Rectal smooth muscle tissue (tissue), 1 donor: ENCODE measurements at regions not wholly inside any gene's neighbourhood (a gene's known extent, or its start where the extent isn't known, plus 50 kb on each side); places are given as distances from the start of the nearest gene placed in this dataset.

ENCODE experiments used
- H3K27ac ChIP-seq: one replicate; pipeline ENCODE4 v1.7.0; 2013; ENCODE audit warnings: low read depth, low read length, inconsistent platforms
- H3K27me3 ChIP-seq: one replicate; pipeline ENCODE4 v1.7.0; 2013; ENCODE audit warnings: low read length; ENCODE audit not compliant: control insufficient read depth, insufficient read depth
- H3K36me3 ChIP-seq: one replicate; pipeline ENCODE4 v1.7.0; 2013; ENCODE audit warnings: low read length; ENCODE audit not compliant: control insufficient read depth, insufficient read depth
- H3K4me1 ChIP-seq: one replicate; pipeline ENCODE4 v1.7.0; 2013; ENCODE audit warnings: low read length; ENCODE audit not compliant: control insufficient read depth, insufficient read depth
- H3K4me3 ChIP-seq: one replicate; pipeline ENCODE4 v1.7.0; 2013; ENCODE audit warnings: low read length
- H3K9ac ChIP-seq: one replicate; pipeline ENCODE4 v1.7.0; 2013; ENCODE audit warnings: low read length

GRCh38 chr10:3415038-3415736 is 242.6 kb upstream of the PITRM1 start:
- Histone ChIP-seq H3K4me1 (no peaks in the 10 kb centered on the region), H3K36me3 (no peaks in the 10 kb centered on the region), H3K27me3 (no peaks in the 10 kb centered on the region), H3K9ac (no peak overlapping the region), H3K27ac (no peak overlapping the region), H3K4me3 (no peak overlapping the region)

DNA sequence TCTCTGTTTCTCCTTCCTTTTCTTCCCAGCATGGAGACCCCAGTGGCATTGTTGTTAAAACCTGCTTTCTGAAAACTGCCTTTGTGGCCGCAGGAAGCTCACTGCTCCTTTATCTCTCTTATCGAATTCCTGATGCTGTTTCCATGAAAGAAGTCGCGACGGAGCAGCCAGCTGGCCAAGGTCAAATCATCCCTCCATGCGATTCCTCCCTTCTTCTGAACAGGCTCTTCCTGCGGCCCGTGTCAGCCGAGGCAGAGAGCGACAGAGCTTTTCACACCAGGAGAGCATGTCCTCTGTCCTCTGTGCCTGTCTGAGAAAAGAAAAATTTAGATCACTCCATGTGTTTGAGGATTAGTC is 242.1 kb upstream of the PITRM1 start:
- Histone ChIP-seq H3K36me3 (no peaks in the 10 kb centered on the region), H3K9ac (no peak overlapping the region), H3K4me3 (no peak overlapping the region), H3K27ac (no peak overlapping the region), H3K4me1 (no peaks in the 10 kb centered on the region), H3K27me3 (no peaks in the 10 kb centered on the region)

DNA sequence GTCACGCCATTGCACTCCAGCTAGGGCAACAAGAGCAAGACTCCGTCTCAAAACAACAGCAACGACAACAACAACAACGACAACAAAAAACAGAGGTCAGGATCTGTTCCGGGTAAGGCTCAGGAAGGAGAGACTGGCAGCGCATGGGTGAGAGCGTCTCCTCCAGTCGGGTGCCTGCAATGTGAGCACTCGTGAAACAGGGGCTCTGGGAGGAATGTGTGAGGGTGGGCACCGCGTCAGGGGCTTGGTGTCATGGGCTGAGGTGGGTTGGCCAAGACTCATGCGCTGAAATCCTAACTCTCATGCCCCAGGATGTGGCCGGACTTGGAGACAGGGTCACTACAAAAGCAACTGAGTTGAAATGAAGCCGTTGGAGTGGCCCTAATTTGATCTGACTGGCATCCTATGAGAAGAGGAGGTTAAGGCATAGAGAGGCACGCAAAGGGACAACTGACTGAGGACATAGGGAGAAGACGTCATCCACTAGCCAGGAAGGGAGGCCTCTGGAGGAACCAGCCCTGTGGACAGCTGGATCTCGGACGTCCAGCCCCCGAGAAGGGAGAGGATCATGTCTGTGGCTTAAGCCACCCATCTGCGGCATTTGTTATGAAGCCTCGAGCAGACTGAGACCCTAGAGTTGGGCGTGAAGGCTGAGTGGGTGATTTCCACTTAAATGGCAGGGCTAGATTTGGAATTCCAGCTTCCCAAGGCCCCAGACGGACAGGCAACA is 241.5 kb upstream of the PITRM1 start:
- H3K9ac ChIP-seq: no peak overlapping the region
- H3K4me1 ChIP-seq: no peaks in the 10 kb centered on the region
- H3K4me3 ChIP-seq: no peak overlapping the region
- H3K27me3 ChIP-seq: no peaks in the 10 kb centered on the region
- H3K36me3 ChIP-seq: no peaks in the 10 kb centered on the region
- no peak overlapping the region for H3K27ac ChIP-seq

- no peaks in the 10 kb centered on the region for H3K36me3 ChIP-seq
- H3K27me3 ChIP-seq: no peaks in the 10 kb centered on the region
- H3K9ac ChIP-seq: no peak overlapping the region
- H3K4me3 ChIP-seq: no peak overlapping the region
- no peak overlapping the region for H3K27ac ChIP-seq
- no peaks in the 10 kb centered on the region for H3K4me1 ChIP-seq
Measured at GRCh38 chr10:3412646-3413045, 240.1 kb upstream of the PITRM1 start.

DNA sequence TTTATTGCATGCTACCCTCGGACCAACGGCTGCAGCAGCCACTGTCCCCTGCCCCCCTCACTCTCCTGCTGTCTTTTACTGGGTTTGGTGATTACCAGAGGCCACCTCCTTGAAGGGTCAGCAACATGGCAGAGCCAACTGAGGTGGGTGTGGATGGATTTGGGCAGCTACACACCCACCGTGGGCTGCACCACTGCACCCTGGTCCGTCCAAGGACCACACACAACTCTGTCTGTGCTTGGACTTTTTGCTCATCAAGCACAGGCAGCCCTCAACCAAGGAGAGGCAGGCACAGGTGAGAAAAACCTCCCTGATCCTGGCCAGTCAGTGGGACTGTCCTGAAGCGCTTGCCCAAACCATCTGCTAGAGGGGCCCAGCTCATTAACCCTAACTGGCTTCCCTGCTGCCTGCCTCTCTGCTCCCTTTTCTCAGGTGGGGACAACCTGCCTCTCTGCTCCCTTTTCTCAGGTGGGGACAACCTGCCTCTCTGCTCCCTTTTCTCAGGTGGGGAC is 239.5 kb upstream of the PITRM1 start:
- no peaks in the 10 kb centered on the region for H3K4me1 ChIP-seq
- no peak overlapping the region for H3K9ac ChIP-seq
- H3K27ac ChIP-seq: no peak overlapping the region
- no peak overlapping the region for H3K4me3 ChIP-seq
- H3K36me3 ChIP-seq: no peaks in the 10 kb centered on the region
- no peaks in the 10 kb centered on the region for H3K27me3 ChIP-seq

DNA sequence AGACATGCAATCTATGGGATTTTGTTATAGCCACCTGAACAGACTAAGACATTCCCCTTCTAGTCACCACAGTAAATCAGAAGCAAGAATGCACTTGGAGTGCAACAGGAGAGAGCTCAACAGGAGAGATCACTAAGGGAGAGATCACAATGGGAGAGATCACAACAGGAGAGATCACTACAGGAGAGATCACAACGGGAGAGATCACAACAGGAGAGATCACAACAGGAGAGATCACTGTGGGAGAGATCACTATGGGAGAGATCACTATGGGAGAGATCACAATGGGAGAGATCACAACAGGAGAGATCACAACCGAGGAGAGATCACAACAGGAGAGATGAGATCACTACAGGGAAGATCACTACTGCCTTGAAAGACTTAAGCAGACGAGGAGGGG is 238.5 kb upstream of the PITRM1 start:
- Histone ChIP-seq H3K4me3 (no peak overlapping the region), H3K9ac (no peak overlapping the region), H3K27me3 (no peaks in the 10 kb centered on the region), H3K4me1 (no peaks in the 10 kb centered on the region), H3K27ac (no peak overlapping the region), H3K36me3 (no peaks in the 10 kb centered on the region)

GRCh38 chr10:3409928-3410327 is 237.3 kb upstream of the PITRM1 start:
- no peak overlapping the region for H3K4me3 ChIP-seq
- no peaks in the 10 kb centered on the region for H3K27me3 ChIP-seq
- H3K4me1 ChIP-seq: no peaks in the 10 kb centered on the region
- no peak overlapping the region for H3K27ac ChIP-seq
- H3K36me3 ChIP-seq: no peaks in the 10 kb centered on the region
- H3K9ac ChIP-seq: no peak overlapping the region

GRCh38 chr10:3408603-3409365 is 236.2 kb upstream of the PITRM1 start:
- H3K4me3 ChIP-seq: no peak overlapping the region
- no peaks in the 10 kb centered on the region for H3K4me1 ChIP-seq
- H3K27me3 ChIP-seq: no peaks in the 10 kb centered on the region
- no peak overlapping the region for H3K9ac ChIP-seq
- no peaks in the 10 kb centered on the region for H3K36me3 ChIP-seq
- H3K27ac ChIP-seq: no peak overlapping the region

GRCh38 chr10:3407208-3407607 is 234.6 kb upstream of the PITRM1 start:
- H3K36me3 ChIP-seq: no peaks in the 10 kb centered on the region
- no peak overlapping the region for H3K9ac ChIP-seq
- H3K4me3 ChIP-seq: no peak overlapping the region
- H3K27me3 ChIP-seq: no peaks in the 10 kb centered on the region
- no peak overlapping the region for H3K27ac ChIP-seq
- H3K4me1 ChIP-seq: no peaks in the 10 kb centered on the region

GRCh38 chr10:3406556-3406955 is 234.0 kb upstream of the PITRM1 start:
- Histone ChIP-seq H3K36me3 (no peaks in the 10 kb centered on the region), H3K4me1 (no peaks in the 10 kb centered on the region), H3K27ac (no peak overlapping the region), H3K27me3 (no peaks in the 10 kb centered on the region), H3K9ac (no peak overlapping the region), H3K4me3 (no peak overlapping the region)

GRCh38 chr10:3404381-3404780 is 231.8 kb upstream of the PITRM1 start:
- Histone ChIP-seq H3K4me3 (no peak overlapping the region), H3K9ac (no peak overlapping the region), H3K4me1 (peaks cover 9% of the 10 kb centered on the region), H3K36me3 (no peaks in the 10 kb centered on the region), H3K27me3 (no peaks in the 10 kb centered on the region), H3K27ac (no peak overlapping the region)

DNA sequence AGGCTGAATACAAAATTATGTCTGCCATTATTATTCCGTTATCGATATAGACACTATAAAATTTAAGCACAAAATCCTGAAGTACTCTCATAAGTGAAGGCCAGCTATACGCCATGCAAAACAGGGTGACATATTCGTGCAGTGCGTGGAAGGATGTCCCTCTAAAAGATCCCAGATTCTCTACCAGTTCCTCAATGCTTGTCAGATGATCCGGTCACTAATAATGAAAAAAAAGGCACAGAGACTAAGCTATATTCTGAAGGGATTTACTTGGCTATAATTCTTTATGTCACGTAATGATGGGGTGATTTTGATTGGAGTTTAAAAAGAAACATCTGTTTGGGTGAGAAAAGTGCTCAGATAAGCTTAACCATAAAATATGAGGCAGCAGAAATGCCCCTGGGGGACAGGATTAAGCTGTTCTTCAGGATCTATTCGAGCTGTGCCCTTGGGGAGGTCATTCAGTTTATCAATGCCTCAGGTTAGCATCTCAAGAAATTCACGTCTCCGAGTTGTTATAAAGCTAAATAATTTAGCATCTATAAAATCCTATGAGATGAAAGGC is 229.7 kb upstream of the PITRM1 start:
- no peak overlapping the region for H3K9ac ChIP-seq
- H3K4me1 ChIP-seq: peaks cover 9% of the 10 kb centered on the region
- H3K27ac ChIP-seq: no peak overlapping the region
- no peaks in the 10 kb centered on the region for H3K27me3 ChIP-seq
- no peak overlapping the region for H3K4me3 ChIP-seq
- no peaks in the 10 kb centered on the region for H3K36me3 ChIP-seq
